ENCODE measurements at regions not wholly inside any gene's neighbourhood (a gene's known extent, or its start where the extent isn't known, plus 50 kb on each side); places are given as distances from the start of the nearest gene placed in this dataset.

GRCh38 chr1:59125154-59125553 lies 171.7 kb upstream of the FGGY start:
- Histone ChIP-seq H3K27me3 (ENCODE audit: insufficient read depth, poor library complexity, severe bottlenecking) (no peaks in the 10 kb centered on the region), H3K4me3 (replicated peaks; ENCODE audit: insufficient read depth, low read length) (no peak overlapping the region), H3K27ac (replicated peaks) (no peak overlapping the region)
- no peak for DNase-seq (ENCODE audit: low read depth in 1 of 2, low spot score in 1 of 2)
- no peak for TF ChIP-seq SPI1 (IDR thresholded peaks at IDR 0.05; ENCODE audit: borderline replicate concordance, low read depth)
- TF ChIP-seq, protein P1, sequence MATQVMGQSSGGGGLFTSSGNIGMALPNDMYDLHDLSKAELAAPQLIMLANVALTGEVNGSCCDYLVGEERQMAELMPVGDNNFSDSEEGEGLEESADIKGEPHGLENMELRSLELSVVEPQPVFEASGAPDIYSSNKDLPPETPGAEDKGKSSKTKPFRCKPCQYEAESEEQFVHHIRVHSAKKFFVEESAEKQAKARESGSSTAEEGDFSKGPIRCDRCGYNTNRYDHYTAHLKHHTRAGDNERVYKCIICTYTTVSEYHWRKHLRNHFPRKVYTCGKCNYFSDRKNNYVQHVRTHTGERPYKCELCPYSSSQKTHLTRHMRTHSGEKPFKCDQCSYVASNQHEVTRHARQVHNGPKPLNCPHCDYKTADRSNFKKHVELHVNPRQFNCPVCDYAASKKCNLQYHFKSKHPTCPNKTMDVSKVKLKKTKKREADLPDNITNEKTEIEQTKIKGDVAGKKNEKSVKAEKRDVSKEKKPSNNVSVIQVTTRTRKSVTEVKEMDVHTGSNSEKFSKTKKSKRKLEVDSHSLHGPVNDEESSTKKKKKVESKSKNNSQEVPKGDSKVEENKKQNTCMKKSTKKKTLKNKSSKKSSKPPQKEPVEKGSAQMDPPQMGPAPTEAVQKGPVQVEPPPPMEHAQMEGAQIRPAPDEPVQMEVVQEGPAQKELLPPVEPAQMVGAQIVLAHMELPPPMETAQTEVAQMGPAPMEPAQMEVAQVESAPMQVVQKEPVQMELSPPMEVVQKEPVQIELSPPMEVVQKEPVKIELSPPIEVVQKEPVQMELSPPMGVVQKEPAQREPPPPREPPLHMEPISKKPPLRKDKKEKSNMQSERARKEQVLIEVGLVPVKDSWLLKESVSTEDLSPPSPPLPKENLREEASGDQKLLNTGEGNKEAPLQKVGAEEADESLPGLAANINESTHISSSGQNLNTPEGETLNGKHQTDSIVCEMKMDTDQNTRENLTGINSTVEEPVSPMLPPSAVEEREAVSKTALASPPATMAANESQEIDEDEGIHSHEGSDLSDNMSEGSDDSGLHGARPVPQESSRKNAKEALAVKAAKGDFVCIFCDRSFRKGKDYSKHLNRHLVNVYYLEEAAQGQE (IDR thresholded peaks at IDR 0.05; ENCODE audit: insufficient replicate concordance, low read depth) = no peak
- no peak for TF ChIP-seq CTCF (IDR thresholded peaks at IDR 0.05; ENCODE audit: insufficient read depth, low read length)
- no peak for TF ChIP-seq GABPA (IDR thresholded peaks at IDR 0.05; ENCODE audit: low read depth)
- TF ChIP-seq POLR2AphosphoS5 (IDR thresholded peaks at IDR 0.05; ENCODE audit: low read depth) = no peak

- H3K27ac ChIP-seq (replicated peaks) = no peak overlapping the region
- no peak for DNase-seq (ENCODE audit: low read depth in 1 of 2, low spot score in 1 of 2)
- H3K4me3 ChIP-seq (replicated peaks; ENCODE audit: insufficient read depth, low read length) = no peak overlapping the region
- no peak for TF ChIP-seq CTCF (IDR thresholded peaks at IDR 0.05; ENCODE audit: insufficient read depth, low read length)
- TF ChIP-seq GABPA (IDR thresholded peaks at IDR 0.05; ENCODE audit: low read depth) = no peak
- TF ChIP-seq, protein P1 (IDR thresholded peaks at IDR 0.05; ENCODE audit: insufficient replicate concordance, low read depth) = no peak
- TF ChIP-seq POLR2AphosphoS5 (IDR thresholded peaks at IDR 0.05; ENCODE audit: low read depth) = no peak
- no peak for TF ChIP-seq SPI1 (IDR thresholded peaks at IDR 0.05; ENCODE audit: borderline replicate concordance, low read depth)
- H3K27me3 ChIP-seq (ENCODE audit: insufficient read depth, poor library complexity, severe bottlenecking) = no peaks in the 10 kb centered on the region
These were observed 171.1 kb upstream of the FGGY start for GRCh38 chr1:59125676-59126320.

DNA sequence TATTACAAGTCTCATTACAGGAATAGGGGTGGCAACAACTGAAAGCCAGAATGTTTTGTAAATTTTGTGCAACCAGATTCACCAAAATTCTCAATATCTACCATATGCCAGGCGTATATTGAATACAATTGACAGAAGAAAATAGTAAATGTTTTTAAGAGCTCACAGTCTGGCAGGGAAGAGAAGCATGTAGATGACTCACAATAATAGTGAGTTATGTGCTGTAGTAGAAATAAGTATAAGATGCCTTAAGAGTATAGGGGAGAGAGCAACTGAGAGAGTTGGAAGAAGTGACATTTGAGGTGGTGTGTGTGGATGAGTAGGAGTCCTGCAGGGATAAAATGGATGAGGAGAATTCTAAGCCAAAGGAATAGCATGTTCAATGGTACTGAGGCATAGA lies 170.5 kb upstream of the FGGY start:
- no peak for TF ChIP-seq GABPA (IDR thresholded peaks at IDR 0.05; ENCODE audit: low read depth)
- TF ChIP-seq POLR2AphosphoS5 (IDR thresholded peaks at IDR 0.05; ENCODE audit: low read depth) = no peak
- TF ChIP-seq, protein P1 (IDR thresholded peaks at IDR 0.05; ENCODE audit: insufficient replicate concordance, low read depth) = no peak
- no peak for TF ChIP-seq CTCF (IDR thresholded peaks at IDR 0.05; ENCODE audit: insufficient read depth, low read length)
- no peak for TF ChIP-seq SPI1 (IDR thresholded peaks at IDR 0.05; ENCODE audit: borderline replicate concordance, low read depth)
- no peak overlapping the region for H3K27ac ChIP-seq (replicated peaks)

More for the DNA sequence above, 170.5 kb upstream of the FGGY start:
- Histone ChIP-seq H3K4me3 (replicated peaks; ENCODE audit: insufficient read depth, low read length) (no peak overlapping the region), H3K27me3 (ENCODE audit: insufficient read depth, poor library complexity, severe bottlenecking) (no peaks in the 10 kb centered on the region)
- DNase-seq (ENCODE audit: low read depth in 1 of 2, low spot score in 1 of 2) = no peak

Data from HL-60 (cell line).